ENCODE measurements at regions not wholly inside any gene's neighbourhood (a gene's known extent, or its start where the extent isn't known, plus 50 kb on each side); places are given as distances from the start of the nearest gene placed in this dataset.

DNA sequence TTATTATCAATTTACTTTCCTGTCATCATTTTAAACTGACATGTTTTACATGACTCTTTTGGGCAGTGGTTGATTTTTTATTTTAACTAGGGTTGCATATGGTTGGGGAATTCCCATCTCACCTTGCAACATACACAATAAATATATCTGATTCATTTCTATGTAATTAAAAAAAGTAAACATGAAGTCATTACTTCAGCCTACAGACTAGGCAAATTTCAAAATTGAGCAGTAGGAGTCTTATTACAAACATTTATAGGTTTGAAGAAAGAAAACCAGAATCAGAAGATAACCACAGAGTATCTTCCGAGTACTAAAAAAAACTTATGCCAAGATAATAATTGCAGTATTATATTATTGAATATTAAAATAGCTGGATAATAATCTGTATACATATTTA is 377.0 kb upstream of the VRK2 start:
- no peak for TF ChIP-seq POLR2A (IDR thresholded peaks at IDR 0.05)
- TF ChIP-seq, protein P1, sequence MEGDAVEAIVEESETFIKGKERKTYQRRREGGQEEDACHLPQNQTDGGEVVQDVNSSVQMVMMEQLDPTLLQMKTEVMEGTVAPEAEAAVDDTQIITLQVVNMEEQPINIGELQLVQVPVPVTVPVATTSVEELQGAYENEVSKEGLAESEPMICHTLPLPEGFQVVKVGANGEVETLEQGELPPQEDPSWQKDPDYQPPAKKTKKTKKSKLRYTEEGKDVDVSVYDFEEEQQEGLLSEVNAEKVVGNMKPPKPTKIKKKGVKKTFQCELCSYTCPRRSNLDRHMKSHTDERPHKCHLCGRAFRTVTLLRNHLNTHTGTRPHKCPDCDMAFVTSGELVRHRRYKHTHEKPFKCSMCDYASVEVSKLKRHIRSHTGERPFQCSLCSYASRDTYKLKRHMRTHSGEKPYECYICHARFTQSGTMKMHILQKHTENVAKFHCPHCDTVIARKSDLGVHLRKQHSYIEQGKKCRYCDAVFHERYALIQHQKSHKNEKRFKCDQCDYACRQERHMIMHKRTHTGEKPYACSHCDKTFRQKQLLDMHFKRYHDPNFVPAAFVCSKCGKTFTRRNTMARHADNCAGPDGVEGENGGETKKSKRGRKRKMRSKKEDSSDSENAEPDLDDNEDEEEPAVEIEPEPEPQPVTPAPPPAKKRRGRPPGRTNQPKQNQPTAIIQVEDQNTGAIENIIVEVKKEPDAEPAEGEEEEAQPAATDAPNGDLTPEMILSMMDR (IDR thresholded peaks at IDR 0.05), result no peak
